ENCODE measurements at regions not wholly inside any gene's neighbourhood (a gene's known extent, or its start where the extent isn't known, plus 50 kb on each side); places are given as distances from the start of the nearest gene placed in this dataset.

DNA sequence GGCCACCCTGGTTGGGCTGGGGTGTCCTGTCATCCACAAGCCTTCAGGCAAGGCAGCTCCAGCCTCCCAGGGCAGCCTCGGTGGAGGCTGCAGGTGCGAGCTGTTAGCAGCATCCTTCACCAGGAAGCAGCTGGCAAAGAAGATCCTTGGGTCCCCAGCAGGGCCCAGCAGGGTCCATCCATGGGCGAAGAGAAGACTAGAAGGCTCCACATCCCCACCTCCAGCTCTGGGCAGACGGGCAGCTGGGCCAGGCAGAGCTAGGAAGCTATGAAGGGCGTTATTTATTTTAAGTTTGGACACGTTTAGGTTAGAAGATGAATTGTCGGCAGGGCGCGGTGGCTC, 348.5 kb downstream of the TCERG1L start:
- TF ChIP-seq, protein P1, sequence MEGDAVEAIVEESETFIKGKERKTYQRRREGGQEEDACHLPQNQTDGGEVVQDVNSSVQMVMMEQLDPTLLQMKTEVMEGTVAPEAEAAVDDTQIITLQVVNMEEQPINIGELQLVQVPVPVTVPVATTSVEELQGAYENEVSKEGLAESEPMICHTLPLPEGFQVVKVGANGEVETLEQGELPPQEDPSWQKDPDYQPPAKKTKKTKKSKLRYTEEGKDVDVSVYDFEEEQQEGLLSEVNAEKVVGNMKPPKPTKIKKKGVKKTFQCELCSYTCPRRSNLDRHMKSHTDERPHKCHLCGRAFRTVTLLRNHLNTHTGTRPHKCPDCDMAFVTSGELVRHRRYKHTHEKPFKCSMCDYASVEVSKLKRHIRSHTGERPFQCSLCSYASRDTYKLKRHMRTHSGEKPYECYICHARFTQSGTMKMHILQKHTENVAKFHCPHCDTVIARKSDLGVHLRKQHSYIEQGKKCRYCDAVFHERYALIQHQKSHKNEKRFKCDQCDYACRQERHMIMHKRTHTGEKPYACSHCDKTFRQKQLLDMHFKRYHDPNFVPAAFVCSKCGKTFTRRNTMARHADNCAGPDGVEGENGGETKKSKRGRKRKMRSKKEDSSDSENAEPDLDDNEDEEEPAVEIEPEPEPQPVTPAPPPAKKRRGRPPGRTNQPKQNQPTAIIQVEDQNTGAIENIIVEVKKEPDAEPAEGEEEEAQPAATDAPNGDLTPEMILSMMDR (conservative IDR thresholded peaks at IDR 0.05; ENCODE audit: low read depth, low read length) = no peak
- H3K4me3 ChIP-seq (ENCODE audit: low read depth, low read length) = no peak overlapping the region
- no peak for DNase-seq (ENCODE audit: low read depth)

DNA sequence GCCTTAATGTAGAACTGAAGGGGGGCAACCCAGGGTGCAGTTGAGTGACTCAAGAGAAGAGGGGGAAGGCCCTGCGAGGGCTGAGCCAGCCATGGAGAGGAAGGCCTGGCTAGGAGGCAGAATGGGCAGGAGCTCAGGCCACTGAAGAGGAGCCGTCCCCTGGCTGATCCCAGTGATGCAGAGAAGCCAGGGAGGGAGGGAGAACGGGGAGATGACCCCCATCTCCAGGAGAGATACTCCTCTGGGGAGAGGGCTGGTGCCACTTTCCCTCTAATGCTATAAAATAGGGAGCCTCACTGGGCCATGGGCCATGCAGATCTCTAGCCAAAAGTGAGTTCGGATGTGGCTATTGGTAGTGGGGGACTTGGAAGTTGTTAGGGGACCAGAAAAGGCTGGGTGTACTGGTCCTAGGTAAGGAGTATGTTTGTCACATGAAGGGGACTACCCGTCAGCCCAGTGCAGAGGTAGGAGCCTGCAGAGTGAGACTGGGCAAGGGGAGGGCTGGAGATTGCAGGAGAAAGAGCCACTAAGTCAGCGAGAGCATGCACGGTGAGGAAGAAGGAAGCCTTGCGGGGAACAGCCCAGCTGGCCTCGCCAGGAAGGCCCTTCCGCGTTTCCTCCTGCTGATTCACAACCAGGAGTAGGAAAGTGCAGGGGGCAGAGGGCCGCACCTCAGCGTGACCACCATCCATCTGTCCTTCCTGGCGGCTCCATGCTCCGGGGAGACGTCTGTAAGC, 347.6 kb downstream of the TCERG1L start:
- DNase-seq (ENCODE audit: low read depth) = no peak
- TF ChIP-seq, protein P1 (conservative IDR thresholded peaks at IDR 0.05; ENCODE audit: low read depth, low read length) = no peak
- no peak overlapping the region for H3K4me3 ChIP-seq (ENCODE audit: low read depth, low read length)

DNA sequence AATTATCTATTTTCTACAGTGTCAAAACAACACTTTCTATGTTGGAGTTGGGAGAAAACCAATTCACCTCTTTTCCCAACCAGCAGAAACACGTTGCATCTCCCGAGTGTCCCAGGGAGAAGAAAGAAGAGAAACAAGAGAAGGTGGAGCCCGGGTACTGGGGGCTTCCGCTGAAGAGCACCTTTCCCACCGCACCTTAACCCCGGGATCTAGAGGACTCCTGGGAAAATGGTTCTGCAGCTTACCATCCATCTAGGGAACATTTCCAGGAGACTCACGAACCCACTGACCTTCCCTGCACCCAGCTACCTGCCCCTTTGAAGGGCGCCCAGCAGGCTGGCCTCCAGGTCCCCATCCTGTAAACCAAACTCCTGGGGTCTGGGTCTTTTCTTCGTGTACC, 346.8 kb downstream of the TCERG1L start:
- no peak overlapping the region for H3K4me3 ChIP-seq (ENCODE audit: low read depth, low read length)
- DNase-seq (ENCODE audit: low read depth) = no peak
- TF ChIP-seq, protein P1 (conservative IDR thresholded peaks at IDR 0.05; ENCODE audit: low read depth, low read length) = no peak

DNA sequence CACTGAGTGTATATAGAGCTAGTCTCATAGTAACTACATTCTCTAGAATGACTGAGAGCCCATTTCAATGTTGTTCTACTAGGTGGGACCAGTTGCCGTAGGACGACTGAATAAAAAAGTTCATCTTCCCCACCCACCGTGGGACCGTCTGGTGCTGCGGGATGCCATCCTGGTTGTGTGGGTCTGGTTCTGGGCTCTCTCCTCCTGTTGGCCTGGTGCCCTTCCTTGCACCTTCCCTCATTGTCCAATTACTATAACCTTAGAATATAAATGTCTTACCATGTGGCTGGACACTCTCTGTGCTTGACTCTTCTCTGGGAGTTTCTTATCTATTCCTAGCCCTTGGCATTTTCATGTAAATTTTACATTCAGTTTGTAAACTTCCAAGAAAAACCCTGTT, 344.4 kb downstream of the TCERG1L start:
- DNase-seq (ENCODE audit: low read depth) = no peak
- no peak overlapping the region for H3K4me3 ChIP-seq (ENCODE audit: low read depth, low read length)
- TF ChIP-seq, protein P1 (conservative IDR thresholded peaks at IDR 0.05; ENCODE audit: low read depth, low read length) = no peak

DNA sequence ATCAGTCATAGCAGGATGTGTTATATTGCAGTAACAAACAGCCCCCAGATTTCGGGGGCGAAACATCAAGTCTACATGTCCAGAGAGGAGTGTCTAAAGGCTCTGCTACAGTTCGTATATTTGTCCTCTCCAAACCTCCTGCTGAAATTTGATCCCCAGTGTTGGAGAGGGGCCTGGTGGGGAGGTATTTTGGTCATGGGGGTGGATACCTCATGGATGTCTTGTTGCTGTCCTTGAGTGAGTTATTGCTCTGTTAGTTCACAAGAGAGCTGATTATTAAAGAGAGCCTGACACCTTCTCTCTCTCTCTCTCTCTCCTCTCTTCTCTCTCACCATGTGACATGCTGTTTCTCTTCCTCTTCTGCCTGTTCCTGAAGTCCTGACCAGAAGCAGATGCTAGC, 343.7 kb downstream of the TCERG1L start:
- TF ChIP-seq, protein P1 (conservative IDR thresholded peaks at IDR 0.05; ENCODE audit: low read depth, low read length) = no peak

DNA sequence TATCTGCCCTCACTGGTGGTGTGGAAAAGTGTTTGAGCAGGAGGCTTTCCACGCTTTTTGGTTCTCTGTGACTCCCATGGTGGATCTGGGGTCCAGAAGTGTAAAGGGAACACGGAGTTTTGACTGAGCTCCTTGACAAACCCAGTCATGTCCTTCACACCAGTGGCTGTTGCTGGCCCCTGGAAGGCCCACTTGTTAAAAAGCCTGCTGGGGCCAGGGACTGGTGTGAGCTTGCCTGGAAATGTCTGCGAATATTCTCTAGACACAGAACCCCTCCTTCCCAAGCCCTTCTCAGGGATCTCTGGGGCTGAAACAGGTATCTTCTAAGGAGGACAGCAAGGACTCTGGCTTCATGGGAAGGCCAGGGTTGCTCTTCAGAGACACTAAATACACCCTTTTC, 343.0 kb downstream of the TCERG1L start:
- no peak for DNase-seq (ENCODE audit: low read depth)
- TF ChIP-seq, protein P1 (conservative IDR thresholded peaks at IDR 0.05; ENCODE audit: low read depth, low read length) = no peak
- no peak overlapping the region for H3K4me3 ChIP-seq (ENCODE audit: low read depth, low read length)

More for the DNA sequence above, 343.7 kb downstream of the TCERG1L start:
- no peak for DNase-seq (ENCODE audit: low read depth)
- H3K4me3 ChIP-seq (ENCODE audit: low read depth, low read length) = no peak overlapping the region

DNA sequence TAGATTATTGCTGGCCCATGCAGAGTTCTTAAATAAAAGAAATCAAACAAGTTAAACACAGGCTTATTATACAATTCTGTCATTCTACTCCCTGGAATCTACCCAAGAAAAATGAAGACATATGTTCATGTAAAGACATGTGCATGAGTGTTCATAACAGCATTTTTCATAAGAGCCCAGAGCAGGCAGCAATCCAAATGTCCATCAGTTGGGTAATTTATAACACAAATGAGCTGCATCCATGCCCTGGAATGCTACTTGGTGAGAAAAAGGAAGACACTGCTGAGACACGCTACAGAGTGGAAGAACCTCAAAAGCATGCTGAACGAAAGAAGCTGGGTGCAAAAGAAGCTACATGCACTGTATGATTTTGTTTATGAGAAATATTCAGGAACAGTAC, 342.6 kb downstream of the TCERG1L start:
- H3K4me3 ChIP-seq (ENCODE audit: low read depth, low read length) = no peak overlapping the region
- DNase-seq (ENCODE audit: low read depth) = no peak
- TF ChIP-seq, protein P1 (conservative IDR thresholded peaks at IDR 0.05; ENCODE audit: low read depth, low read length) = no peak

All from epithelial cell of proximal tubule (primary cell).